Activated naive CD4-positive, alpha-beta T cell treated with Interleukin-2 at 50 U/mL for 16 hours (primary cell): ENCODE measurements at regions not wholly inside any gene's neighbourhood (a gene's known extent, or its start where the extent isn't known, plus 50 kb on each side); places are given as distances from the start of the nearest gene placed in this dataset.

Experiments
- DNase-seq: peaks from one replicate; pipeline ENCODE4 v3.0.0-alpha.2; 2020

- no peak for DNase-seq
Measured at GRCh38 chr2:136062066-136062837, 55.7 kb downstream of the CXCR4 start.

GRCh38 chr2:136060416-136060815 lies 57.5 kb downstream of the CXCR4 start:
- no peak for DNase-seq

- no peak for DNase-seq
Measured at GRCh38 chr2:136059036-136059472, 58.9 kb downstream of the CXCR4 start.

- DNase-seq, result no peak
Measured at GRCh38 chr2:136058262-136058661, 59.7 kb downstream of the CXCR4 start.

- no peak for DNase-seq
Measured at GRCh38 chr2:136057802-136058140, 60.2 kb downstream of the CXCR4 start.

- DNase-seq, result peak; percentile 44
Measured at GRCh38 chr2:136057023-136057801, 60.7 kb downstream of the CXCR4 start.

- peak; percentile 29 for DNase-seq
Measured at GRCh38 chr2:136055929-136056688, 61.8 kb downstream of the CXCR4 start.

GRCh38 chr2:136054856-136055255 lies 63.1 kb downstream of the CXCR4 start:
- no peak for DNase-seq

- no peak for DNase-seq
Measured at GRCh38 chr2:136052369-136053362, 65.3 kb downstream of the CXCR4 start.

GRCh38 chr2:136051725-136052048 lies 66.3 kb upstream of the DARS1 start:
- no peak for DNase-seq

GRCh38 chr2:136051001-136051724 lies 65.7 kb upstream of the DARS1 start:
- peak; percentile 16 for DNase-seq

GRCh38 chr2:136049991-136050920 lies 64.8 kb upstream of the DARS1 start:
- no peak for DNase-seq

GRCh38 chr2:136049011-136049742 lies 63.8 kb upstream of the DARS1 start:
- DNase-seq, result no peak

- no peak for DNase-seq
Measured at GRCh38 chr2:136045835-136046570, 60.6 kb upstream of the DARS1 start.

- DNase-seq, result no peak
Measured at GRCh38 chr2:136045344-136045743, 59.9 kb upstream of the DARS1 start.
